ENCODE measurements at regions not wholly inside any gene's neighbourhood (a gene's known extent, or its start where the extent isn't known, plus 50 kb on each side); places are given as distances from the start of the nearest gene placed in this dataset.

DNA sequence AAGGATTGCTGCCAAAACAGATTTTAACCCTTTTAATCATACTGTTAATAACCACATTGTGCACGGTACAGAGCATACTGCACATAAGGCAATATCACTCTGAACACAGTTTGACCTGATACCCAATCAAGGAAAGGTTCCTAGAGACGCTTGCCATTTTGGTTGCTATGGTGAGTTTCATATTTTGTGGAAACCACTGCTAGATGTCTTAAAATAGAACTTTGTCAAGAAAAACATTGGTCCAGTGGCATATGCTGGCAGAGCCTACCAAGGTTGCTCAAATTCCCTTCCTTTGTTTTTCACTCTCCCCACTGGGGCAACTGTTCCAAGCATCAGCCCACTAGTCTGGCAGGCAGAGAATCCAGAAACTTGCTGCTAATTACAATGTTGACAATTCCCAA, 114.8 kb upstream of the DPYD start:
- POLR2A ChIA-PET (ENCODE audit: unreplicated experiment): no interaction called here
- Histone ChIP-seq H3K27me3 (ENCODE audit: low read length) (no peaks in the 10 kb centered on the region), H3K27ac (ENCODE audit: low read length) (no peak overlapping the region), H3K4me1 (ENCODE audit: insufficient read depth, low read length) (peaks cover 30% of the 10 kb centered on the region), H3K4me3 (ENCODE audit: low read length) (no peak overlapping the region), H3K9me3 (ENCODE audit: low read length) (no peaks in the 10 kb centered on the region), H3K4me2 (ENCODE audit: low read length) (no peak overlapping the region), H3K9me2 (replicated peaks; ENCODE audit: low read length) (no peaks in the 10 kb centered on the region), H3K79me2 (ENCODE audit: low read length) (peaks cover 17% of the 10 kb centered on the region), H2AFZ (ENCODE audit: low read length) (no peak overlapping the region), H4K20me1 (ENCODE audit: low read length) (no peaks in the 10 kb centered on the region), H3K36me3 (ENCODE audit: low read depth, low read length) (peaks cover 9% of the 10 kb centered on the region; the same call in 1 of the 2 replicates), H3F3A (ENCODE audit: low read length, unreplicated experiment) (no peaks in the 10 kb centered on the region), H3K9ac (ENCODE audit: low read length) (no peak overlapping the region)
- CTCF ChIA-PET: no interaction called here
- intact Hi-C loops (cut with micrococcal nuclease): no loop called here
- no TSS peak for BruUV-seq (replicated peaks)
- ATAC-seq (no peak), DNase-seq (no peak)
- TF ChIP-seq EZH2phosphoT487 (IDR thresholded peaks at IDR 0.05; ENCODE audit: borderline replicate concordance, low read length): no peak
- TF ChIP-seq, protein P1, sequence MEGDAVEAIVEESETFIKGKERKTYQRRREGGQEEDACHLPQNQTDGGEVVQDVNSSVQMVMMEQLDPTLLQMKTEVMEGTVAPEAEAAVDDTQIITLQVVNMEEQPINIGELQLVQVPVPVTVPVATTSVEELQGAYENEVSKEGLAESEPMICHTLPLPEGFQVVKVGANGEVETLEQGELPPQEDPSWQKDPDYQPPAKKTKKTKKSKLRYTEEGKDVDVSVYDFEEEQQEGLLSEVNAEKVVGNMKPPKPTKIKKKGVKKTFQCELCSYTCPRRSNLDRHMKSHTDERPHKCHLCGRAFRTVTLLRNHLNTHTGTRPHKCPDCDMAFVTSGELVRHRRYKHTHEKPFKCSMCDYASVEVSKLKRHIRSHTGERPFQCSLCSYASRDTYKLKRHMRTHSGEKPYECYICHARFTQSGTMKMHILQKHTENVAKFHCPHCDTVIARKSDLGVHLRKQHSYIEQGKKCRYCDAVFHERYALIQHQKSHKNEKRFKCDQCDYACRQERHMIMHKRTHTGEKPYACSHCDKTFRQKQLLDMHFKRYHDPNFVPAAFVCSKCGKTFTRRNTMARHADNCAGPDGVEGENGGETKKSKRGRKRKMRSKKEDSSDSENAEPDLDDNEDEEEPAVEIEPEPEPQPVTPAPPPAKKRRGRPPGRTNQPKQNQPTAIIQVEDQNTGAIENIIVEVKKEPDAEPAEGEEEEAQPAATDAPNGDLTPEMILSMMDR (conservative IDR thresholded peaks at IDR 0.05; ENCODE audit: low read depth, low read length): no peak
- no peak for TF ChIP-seq EZH2 (IDR thresholded peaks at IDR 0.05; ENCODE audit: low read length, unreplicated experiment)

- DNase-seq (peak; percentile 46), ATAC-seq (no peak)
- Histone ChIP-seq H3K27me3 (ENCODE audit: low read length) (no peaks in the 10 kb centered on the region), H2AFZ (ENCODE audit: low read length) (0 out of 2 replicates have a peak overlapping the region, but pooled peaks have one; percentile 9), H3K9ac (ENCODE audit: low read length) (no peak overlapping the region), H3K9me2 (replicated peaks; ENCODE audit: low read length) (no peaks in the 10 kb centered on the region), H3K4me2 (ENCODE audit: low read length) (no peak overlapping the region), H3K27ac (ENCODE audit: low read length) (no peak overlapping the region), H3K9me3 (ENCODE audit: low read length) (no peaks in the 10 kb centered on the region), H3K79me2 (ENCODE audit: low read length) (peaks cover 22% of the 10 kb centered on the region), H3K4me1 (ENCODE audit: insufficient read depth, low read length) (peaks cover 39% of the 10 kb centered on the region), H4K20me1 (ENCODE audit: low read length) (no peaks in the 10 kb centered on the region), H3K36me3 (ENCODE audit: low read depth, low read length) (peaks cover 9% of the 10 kb centered on the region; the same call in 1 of the 2 replicates), H3K4me3 (ENCODE audit: low read length) (no peak overlapping the region), H3F3A (ENCODE audit: low read length, unreplicated experiment) (no peaks in the 10 kb centered on the region)
- TF ChIP-seq EZH2 (IDR thresholded peaks at IDR 0.05; ENCODE audit: low read length, unreplicated experiment) (no peak), EZH2phosphoT487 (IDR thresholded peaks at IDR 0.05; ENCODE audit: borderline replicate concordance, low read length) (no peak)
- TF ChIP-seq, protein P1 (conservative IDR thresholded peaks at IDR 0.05; ENCODE audit: low read depth, low read length): no peak
- ChIA-PET POLR2A (ENCODE audit: unreplicated experiment) (no interaction called here), CTCF (no interaction called here)
- no TSS peak for BruUV-seq (replicated peaks)
- intact Hi-C loops (cut with micrococcal nuclease): loop anchor here (5.0 kb wide), 2 partner anchors 117 to 367 kb away; no protein-coding TSS in a partner anchor
Observed at GRCh38 chr1:98034505-98034904, 113.7 kb upstream of the DPYD start.

DNA sequence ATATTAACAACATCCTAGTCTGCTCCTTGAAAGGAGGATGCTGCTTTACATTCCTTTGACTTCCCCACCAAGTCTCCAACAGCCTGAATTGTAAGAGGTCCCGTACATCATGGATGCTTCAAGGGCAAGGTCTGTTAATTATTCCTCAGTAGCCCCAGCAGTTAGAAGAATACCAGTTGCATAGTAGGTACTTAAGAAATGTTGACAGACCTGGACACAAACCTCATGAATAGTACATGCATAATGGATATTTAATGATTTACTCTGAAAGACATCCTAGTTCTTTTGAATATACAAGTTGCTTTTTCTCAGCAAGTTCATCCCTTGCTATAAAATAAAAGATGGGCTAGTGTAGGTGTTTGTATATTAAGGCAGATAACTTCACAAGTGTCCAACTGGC, 112.1 kb upstream of the DPYD start:
- POLR2A ChIA-PET (ENCODE audit: unreplicated experiment): no interaction called here
- BruUV-seq (replicated peaks): no TSS peak
- no peak overlapping the region for H3K27ac ChIP-seq (ENCODE audit: low read length)

More for the DNA sequence above, 112.1 kb upstream of the DPYD start:
- H3K4me2 ChIP-seq (ENCODE audit: low read length): no peak overlapping the region
- H3K9me3 ChIP-seq (ENCODE audit: low read length): no peaks in the 10 kb centered on the region
- intact Hi-C loops (cut with micrococcal nuclease): loop anchor here (5.0 kb wide), 2 partner anchors 116 to 366 kb away; no protein-coding TSS in a partner anchor
- peaks cover 43% of the 10 kb centered on the region for H3K4me1 ChIP-seq (ENCODE audit: insufficient read depth, low read length)
- TF ChIP-seq, protein P1 (conservative IDR thresholded peaks at IDR 0.05; ENCODE audit: low read depth, low read length): no peak
- no peaks in the 10 kb centered on the region for H4K20me1 ChIP-seq (ENCODE audit: low read length)
- H3F3A ChIP-seq (ENCODE audit: low read length, unreplicated experiment): no peaks in the 10 kb centered on the region
- no peaks in the 10 kb centered on the region for H3K27me3 ChIP-seq (ENCODE audit: low read length)
- H3K4me3 ChIP-seq (ENCODE audit: low read length): no peak overlapping the region
- CTCF ChIA-PET: no interaction called here
- no peak overlapping the region for H3K9ac ChIP-seq (ENCODE audit: low read length)
- 0 out of 2 replicates have a peak overlapping the region, but pooled peaks have one; percentile 1 for H2AFZ ChIP-seq (ENCODE audit: low read length)
- no peak for ATAC-seq
- peaks cover 9% of the 10 kb centered on the region; the same call in 1 of the 2 replicates for H3K36me3 ChIP-seq (ENCODE audit: low read depth, low read length)
- peaks cover 23% of the 10 kb centered on the region for H3K79me2 ChIP-seq (ENCODE audit: low read length)
- no peak for DNase-seq
- no peaks in the 10 kb centered on the region for H3K9me2 ChIP-seq (replicated peaks; ENCODE audit: low read length)
